Fibroblast of villous mesenchyme (primary cell): ENCODE measurements at regions not wholly inside any gene's neighbourhood (a gene's known extent, or its start where the extent isn't known, plus 50 kb on each side); places are given as distances from the start of the nearest gene placed in this dataset.

Experiments
- DNase-seq: peaks from one replicate; pipeline ENCODE4 v3.0.0-alpha.2; 2010; ENCODE audit warnings: low read depth
- H3K4me3 ChIP-seq: 2 replicates; pipeline ENCODE4 v1.5.1; 2011; ENCODE audit warnings: low read depth, mild to moderate bottlenecking, low read length
- TF ChIP-seq, protein P1 (sequence below): IDR thresholded peaks from 2 replicates; pipeline ENCODE4 v1.5.1; 2012; ENCODE audit warnings: low read depth, mild to moderate bottlenecking, low read length; ENCODE audit not compliant: insufficient read depth

DNA sequence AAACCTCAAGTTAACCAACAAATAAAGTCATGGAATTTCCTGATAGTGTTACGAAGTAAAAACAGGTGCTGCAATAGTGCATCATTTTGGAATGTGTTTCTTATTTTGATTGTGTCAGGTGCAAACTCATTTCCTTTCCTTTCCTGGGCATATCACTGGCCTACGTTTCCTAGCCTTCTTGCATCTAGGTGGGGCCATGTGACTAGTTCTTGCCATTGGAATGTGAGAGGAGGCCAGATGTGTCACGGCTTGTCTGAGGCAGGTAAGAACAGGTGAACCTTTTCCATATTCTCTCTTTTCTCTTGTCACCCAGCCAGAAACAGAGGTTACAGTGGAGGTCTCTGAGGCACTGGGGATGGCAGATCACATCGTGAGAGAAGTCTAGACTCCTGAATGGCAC, 868.0 kb downstream of the RPA4 start:
- TF ChIP-seq, protein P1, sequence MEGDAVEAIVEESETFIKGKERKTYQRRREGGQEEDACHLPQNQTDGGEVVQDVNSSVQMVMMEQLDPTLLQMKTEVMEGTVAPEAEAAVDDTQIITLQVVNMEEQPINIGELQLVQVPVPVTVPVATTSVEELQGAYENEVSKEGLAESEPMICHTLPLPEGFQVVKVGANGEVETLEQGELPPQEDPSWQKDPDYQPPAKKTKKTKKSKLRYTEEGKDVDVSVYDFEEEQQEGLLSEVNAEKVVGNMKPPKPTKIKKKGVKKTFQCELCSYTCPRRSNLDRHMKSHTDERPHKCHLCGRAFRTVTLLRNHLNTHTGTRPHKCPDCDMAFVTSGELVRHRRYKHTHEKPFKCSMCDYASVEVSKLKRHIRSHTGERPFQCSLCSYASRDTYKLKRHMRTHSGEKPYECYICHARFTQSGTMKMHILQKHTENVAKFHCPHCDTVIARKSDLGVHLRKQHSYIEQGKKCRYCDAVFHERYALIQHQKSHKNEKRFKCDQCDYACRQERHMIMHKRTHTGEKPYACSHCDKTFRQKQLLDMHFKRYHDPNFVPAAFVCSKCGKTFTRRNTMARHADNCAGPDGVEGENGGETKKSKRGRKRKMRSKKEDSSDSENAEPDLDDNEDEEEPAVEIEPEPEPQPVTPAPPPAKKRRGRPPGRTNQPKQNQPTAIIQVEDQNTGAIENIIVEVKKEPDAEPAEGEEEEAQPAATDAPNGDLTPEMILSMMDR = no peak

DNA sequence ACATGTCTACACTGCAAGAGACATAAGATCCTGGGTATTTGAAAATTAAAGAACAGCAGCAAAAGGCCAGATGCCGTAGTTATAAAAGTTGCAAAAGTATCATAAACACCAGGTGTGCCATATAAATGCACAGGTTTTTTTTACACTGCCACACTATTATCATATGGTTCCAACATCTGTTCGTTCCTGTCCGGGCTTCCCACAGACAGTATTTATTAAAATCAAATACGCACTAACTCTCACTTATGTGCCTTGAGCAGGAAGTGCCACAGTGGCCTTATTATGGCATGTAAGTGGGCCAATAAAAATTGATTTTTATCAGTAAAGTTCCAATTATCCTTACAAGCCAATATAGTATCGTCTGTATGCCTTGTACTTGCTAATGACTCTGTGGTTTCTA, 873.2 kb downstream of the RPA4 start:
- H3K4me3 ChIP-seq = no peak overlapping the region
- DNase-seq = no peak
- TF ChIP-seq, protein P1 = no peak

More for the DNA sequence above, 868.0 kb downstream of the RPA4 start:
- no peak overlapping the region for H3K4me3 ChIP-seq
- no peak for DNase-seq

DNA sequence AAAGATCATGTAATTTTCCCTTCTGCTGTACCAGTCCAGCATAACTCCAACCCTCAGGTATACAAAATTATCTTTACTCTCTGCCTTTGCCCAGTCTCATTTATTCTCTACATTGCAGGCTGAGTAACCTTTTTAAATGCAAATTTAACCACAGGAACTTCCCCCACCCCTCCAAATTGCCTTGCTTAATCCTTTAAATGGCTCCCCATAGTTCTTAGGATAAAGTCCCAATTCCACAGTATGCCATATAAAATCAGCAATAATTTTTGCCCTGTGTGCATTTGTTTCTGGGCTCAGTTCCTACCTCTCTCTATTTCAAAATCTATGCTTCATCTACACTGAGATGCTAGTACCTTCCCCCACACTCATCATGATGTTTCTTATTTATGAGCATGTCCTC, 879.7 kb downstream of the RPA4 start:
- TF ChIP-seq, protein P1 = no peak
- no peak for DNase-seq

DNA sequence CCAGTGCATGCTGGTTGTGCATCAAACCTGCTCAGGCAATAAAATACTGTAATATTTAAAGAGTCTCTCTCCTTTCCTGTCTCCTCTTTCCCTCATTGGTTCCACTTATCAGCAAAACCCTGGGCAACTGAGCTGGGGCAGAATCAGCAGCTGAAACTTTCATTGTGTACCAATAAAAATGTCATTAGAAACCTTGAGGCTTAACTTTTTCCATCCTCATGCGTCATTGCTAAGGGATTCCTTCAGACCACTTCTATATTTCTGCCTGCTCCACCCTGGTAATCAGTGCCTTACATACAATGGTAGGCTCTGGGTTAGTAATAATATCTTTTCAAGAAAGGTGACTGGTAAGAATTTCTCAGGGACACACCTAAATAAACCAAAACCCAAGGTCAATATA, 880.3 kb downstream of the RPA4 start:
- DNase-seq = no peak
- TF ChIP-seq, protein P1 = no peak
- no peak overlapping the region for H3K4me3 ChIP-seq

More for the DNA sequence above, 879.7 kb downstream of the RPA4 start:
- no peak overlapping the region for H3K4me3 ChIP-seq

DNA sequence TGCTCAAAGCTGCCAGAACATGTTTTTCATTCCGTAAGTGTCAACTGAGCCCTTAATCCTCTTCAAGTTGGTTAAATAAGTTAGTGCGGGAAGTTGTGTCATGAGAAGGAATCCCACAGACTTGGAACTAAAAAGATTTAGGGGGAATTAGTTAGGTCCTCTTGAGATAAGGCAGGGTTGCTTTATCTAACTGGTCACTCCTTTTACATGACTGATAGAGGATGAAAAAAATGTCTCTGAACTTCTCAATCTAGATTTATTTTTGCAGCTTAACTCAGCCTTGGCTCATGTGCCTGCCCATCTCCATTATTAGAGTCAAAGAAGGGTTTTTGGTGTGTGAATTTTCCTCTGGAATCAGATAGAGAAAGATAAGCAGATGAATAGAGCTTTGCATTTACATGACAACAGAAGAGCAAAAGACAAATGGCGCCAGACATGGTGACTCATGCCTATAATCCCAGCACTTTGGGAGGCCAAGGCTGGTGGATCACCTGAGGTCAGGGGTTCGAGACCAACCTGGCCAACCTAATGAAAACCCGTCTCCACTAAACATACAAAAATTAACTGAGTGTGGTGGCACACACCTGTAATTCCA, 882.9 kb downstream of the RPA4 start:
- peak; percentile 7 for DNase-seq
- TF ChIP-seq, protein P1 = no peak
- no peak overlapping the region for H3K4me3 ChIP-seq

DNA sequence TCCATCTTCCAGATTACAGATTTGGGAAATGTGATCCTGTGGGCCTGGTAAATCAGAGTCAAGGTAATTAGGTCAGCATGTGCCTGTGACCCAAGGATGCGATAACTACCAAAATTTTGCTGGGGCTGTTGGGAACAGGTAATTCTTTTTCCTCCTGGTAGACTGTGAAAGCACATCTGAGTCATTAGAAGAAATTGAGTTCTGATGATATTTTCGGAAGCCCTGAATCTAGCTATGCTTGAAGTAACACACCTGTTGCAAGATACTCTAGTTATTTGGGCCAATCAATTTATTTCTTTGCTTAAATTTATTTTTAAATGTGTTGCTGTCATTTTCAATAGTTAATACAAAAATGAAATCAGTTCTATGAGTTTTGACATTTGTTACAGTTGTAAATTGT, 903.6 kb downstream of the RPA4 start:
- TF ChIP-seq, protein P1 = no peak
- no peak for DNase-seq
- no peak overlapping the region for H3K4me3 ChIP-seq

DNA sequence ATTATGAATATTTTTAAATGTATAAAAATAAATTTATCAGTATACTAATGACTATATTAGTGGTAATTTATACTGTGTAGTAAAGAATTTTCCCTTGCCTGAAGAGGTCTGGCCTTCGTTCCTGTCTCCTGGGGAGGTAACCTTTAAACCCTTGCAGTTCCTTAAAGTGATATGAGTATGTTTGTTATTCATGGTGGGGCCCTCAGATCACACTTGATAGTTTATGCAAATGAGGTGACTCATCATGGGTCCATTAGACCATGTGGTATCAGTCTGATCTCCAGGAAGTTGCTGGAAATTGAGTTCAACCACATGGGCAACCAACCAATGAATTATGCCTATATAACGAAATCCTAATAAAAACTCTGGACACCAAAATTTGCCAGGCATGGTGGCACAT, 904.1 kb downstream of the RPA4 start:
- DNase-seq = no peak
- TF ChIP-seq, protein P1 = no peak
- no peak overlapping the region for H3K4me3 ChIP-seq
